GM21367 (cell line): ENCODE measurements at regions not wholly inside any gene's neighbourhood (a gene's known extent, or its start where the extent isn't known, plus 50 kb on each side); places are given as distances from the start of the nearest gene placed in this dataset.
A peak's percentile ranks its signal among the peaks of the same experiment; 100 is the strongest.
"Not testable (repeated sequence)": the region's sequence is repeated elsewhere in the genome, so short reads cannot be mapped to it uniquely, and the experiment has no call there.

Experiments used
- ATAC-seq: cut with Tn5 transposase; IDR thresholded peaks from one replicate; pipeline ENCODE4 v1.9.1; 2021; ENCODE audit not compliant: unreplicated experiment

DNA sequence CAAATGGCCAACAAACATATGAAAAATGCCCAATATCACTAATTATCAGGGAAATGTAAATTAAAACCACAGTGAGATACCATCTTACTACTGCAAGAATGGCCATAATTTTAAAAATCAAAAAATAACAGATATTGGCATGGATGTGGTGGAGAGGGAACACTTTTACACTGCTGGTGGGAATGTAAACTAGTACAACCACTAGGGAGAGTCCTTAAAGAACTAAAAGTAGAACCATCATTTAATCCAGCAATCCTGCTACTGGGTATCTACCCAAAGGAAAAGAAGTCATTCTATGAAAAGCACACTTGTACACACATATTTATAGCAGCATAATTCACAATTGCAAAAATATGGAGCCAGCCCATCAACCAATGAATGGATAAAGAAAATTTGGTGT, 459.7 kb downstream of the GXYLT1 start:
- ATAC-seq = no peak

DNA sequence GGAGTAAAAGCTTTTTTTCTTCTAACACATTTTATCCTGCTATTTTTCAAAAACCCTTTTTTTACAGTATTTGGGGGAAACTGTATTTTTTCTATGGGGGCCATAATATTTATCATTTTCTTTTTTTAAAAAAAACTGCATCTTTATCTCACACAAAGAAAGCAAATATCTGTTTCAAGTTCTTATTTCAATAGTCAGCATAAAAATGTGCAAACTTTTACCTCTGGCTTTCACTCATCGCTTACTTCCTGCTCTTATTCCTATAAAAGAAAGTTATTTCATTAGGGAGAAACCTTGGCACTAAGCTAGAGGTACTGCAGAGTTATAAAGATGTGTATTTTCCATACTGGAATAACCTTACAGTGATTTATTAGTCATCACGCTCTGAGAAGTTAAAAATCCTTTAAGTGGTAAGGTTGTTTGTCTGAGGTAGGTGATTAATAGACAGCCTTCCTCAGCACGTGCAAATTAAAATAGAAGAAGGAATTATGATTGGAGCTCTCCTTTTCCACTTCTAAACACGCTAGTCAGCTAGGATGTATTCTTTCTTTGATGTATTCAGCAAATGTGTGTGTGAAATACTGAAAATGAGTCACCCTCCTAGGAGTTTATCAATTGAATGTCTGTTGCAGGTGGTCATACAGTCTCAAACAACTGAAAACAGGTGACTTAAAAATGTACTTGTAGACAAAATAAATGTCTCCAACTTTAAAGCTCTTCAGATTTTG, 461.0 kb downstream of the GXYLT1 start:
- no peak for ATAC-seq

DNA sequence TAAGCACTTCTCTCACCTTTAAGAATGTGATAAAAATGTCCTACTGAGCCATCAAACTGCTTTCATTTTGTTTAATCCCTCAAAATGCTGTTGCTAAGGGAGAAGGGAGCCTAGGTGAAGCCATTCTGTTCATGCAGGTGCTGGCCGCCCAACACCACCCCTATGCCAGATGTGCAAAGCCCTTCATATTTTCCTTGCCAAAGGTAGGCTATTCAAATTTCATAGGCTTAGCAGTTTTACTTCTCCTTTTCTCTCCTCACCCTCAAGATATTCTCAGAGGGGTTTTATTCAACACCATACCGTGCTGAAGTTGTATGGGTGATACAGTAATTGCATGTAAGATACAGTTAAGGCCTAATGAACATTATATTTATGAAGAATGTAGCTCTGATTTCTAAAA, 461.7 kb downstream of the GXYLT1 start:
- peak; percentile 76 for ATAC-seq

DNA sequence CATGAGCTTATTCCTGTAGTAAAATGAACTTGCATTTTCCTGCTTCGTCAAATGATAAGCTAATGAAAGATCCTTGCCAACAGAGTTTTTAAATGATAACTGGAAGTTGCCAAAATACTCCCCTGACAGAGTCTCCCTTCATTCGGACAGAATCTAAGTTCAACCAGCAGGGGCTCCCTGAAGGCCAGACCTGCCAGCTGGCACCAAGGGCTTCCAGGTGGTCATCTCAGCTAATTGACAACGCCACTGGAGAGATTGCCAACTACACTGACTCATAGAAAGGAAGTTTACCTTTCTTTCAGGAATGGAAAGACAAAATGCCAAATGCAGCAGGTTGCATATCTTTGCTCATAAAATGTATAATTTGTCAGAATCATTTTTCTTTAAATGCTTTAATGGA, 462.8 kb downstream of the GXYLT1 start:
- no peak for ATAC-seq

DNA sequence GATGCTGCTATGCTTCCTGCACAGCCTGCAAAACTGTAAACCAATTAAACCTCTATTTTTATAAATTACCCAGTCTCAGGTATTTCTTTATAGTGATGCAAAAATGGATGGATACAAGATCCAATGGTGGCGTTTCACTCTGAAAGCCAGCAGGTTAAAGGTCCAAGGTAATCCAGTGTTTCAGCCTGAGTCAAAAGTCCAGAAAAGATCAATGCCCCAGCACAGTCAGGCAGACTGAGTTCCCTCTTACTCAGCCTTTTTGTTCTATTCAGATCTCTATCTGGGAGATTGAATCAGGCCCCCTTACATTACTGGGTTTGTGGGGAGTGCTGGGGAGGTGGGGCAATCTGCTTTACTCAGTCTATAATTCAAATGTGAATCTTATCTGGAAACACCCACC, 464.5 kb downstream of the GXYLT1 start:
- ATAC-seq = no peak

DNA sequence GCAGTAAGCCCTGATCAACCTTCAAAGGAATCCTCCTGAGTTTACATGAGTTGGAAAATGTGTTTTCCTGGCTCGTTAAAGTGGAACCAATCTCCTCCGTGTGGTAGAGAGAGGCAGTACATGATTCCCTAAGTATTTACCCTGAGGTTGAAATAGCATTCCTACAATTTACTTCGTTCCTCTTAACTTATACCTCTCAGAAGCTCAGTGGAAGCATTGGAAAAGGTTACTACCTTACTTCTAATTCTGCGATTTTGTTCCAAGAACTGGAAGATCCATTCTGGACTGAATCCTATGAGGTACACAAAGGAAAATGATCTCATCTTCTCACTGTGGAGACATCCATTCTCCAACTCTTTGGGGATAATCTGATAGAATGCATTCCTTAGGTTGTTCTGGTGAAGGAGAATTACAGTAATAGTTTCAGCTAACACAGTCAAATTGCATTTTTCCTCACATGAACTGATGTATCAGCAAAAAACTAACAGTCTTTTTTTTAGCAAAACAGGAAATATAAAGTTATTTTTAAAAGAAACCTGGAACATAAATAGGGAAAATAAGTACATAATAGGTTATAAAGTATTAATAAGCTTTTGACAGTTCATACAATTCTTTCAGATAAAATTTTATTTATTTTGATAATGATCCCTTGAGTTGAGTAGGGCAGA, 475.6 kb downstream of the PDZRN4 start:
- no peak for ATAC-seq

DNA sequence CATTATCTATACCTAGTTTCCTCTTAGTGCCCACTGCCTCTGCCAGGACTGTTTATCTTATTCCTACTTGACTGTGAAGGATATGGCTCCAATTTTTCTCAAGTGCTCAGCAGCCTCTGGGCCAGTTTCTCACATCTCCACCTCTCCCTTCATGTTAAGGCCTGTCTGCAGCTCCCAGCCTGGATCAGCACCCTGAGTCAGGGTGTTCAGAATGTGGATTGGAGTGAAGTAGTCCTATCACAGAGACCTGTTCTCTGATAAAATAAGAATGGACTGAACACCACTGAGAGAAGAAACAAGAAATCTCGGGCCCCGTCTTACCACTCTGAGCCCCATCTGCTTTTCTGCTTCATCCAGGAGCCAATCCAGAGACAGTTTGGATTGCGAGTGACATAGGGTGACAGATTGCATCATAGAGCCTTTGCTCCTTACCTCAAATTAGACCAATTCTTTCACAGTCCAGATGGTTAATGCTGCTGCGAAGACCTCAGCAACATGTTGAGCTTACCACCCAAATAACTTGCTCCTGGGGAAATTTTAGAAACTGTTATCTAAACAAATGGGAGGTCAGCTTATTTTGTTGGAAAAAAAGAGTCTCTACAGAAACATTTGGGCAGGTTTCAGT, 473.1 kb downstream of the PDZRN4 start:
- no peak for ATAC-seq

DNA sequence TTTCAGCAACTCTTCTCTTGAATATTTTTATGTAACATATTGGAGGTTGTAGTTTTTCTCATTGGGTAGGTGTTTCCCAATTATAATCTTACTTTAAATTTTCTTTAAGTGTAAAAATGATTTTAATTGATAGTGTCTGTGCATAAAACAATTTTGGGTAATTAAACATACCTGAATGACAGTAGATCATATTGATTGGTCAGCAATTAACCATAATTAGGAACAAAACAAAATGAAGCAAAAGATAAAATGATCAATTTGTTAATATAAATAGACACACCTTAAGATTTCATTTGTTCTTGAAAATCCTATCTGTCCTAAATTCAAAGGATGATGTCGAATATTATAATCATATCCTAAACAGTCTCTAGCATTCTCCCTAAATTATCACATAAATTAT, 468.3 kb downstream of the PDZRN4 start:
- ATAC-seq = no peak

DNA sequence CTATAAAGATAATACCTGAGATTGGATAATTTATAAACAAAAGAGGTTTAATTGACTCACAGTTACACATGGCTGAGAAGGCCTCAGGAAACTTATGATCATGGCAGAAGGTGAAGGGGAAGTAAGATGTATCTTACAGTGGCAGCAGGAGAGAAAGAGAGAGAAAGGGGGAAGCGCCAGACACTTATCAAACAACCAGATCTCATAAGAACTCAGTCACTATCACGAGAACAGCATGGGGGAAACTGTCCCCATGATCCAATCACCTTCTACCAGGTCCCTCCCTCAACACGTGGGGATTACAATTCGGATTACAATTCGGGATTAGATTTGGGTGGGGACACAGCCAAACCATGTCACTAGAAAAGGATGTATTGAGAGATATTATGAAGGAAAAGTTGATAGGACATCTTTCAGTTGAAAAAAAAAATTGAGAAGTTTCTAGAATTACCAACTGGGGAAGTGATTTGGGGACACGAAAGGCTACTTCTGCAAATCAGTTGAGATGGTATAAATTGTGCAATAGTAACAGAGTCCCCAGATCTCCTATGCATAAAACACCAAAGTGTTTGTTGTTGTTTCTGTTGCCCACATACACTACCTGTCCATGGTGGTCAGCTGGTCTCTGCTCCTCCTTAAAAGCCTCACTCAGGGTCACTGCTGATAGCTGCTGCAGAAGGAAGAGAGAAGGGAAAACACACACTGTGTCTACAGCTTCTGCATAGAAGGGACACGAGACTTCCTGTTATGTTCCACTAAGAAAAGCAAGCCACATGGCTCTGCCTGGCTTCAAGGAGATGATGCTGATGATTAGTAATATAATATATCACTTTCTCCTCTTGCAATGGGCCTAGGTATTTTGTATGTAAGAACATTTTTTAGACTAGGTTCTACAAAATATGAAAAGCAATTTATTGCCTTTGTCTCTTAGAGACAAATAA, 465.5 kb downstream of the PDZRN4 start:
- ATAC-seq = no peak

DNA sequence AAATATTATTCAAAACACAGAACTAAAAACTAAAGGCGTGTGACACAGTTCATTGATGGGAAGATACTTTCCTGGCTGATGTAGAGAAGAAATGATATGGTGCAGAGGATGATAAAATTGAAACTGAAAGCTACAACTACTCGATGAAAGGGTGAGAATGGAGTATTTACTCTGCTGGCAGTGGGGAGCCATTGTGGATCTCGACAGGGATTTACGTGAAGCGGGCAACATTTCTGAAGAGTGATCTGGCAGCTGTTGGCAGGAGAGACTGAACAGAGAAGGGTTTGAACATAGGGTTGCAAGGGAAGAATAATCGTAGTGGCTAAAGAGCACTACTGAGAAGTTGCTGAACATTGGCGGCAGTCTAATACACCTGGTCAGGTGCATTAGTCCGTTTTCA, 464.9 kb downstream of the PDZRN4 start:
- no peak for ATAC-seq

DNA sequence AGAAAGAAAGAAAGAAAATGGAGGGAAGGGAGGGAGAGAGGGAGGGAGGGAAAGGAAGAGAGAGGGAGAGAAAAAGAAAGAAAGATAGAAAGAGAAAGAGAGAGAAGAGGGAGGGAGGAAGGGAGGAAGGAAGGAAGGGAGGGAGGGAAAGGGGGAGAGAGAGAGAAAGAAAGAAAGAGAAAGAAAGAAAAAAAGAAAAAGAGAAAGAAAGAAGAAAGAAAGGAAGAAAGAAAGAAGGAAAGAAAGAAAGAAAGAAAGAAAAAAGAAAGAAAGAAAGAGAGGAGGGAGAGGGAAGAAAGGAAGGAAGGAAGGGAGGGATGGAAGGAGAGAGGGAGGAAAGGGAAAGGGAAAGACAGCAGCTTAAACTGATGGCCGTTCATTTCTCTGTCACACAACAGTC, 457.5 kb downstream of the PDZRN4 start:
- ATAC-seq = no peak

DNA sequence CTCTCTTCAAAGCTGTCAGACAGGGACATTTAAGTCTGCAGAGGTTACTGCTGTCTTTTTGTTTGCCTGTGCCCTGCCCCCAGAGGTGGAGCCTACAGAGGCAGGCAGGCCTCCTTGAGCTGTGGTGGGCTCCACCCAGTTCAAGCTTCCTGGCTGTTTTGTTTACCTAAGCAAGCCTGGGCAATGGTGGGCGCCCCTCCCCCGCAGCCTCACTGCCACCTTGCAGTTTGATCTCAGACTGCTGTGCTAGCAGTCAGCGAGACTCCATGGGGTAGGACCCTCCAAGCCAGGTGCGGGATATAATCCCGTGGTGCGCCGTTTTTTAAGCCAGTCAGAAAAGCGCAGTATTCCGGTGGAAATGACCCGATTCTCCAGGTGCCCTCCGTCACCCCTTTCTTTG, 454.7 kb downstream of the PDZRN4 start:
- ATAC-seq = not testable (repeated sequence)

DNA sequence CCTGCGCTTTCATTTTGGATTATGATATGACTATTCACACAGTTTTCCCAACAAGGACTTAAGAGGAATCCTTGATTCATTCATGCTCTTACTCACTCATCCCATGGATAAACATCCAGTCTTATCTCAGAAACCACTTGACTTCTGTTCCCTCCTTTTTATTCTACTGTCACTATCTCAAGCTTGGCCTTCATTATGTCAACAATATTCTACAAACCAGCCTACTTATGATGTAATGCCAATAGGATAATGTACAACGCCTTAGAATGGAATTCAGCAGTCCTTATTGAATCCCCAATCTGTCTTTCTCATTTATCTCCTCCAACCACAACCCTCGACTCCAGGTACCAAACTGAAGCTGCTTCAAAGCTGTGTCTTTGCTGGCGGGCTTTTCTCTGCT, 448.5 kb downstream of the PDZRN4 start:
- ATAC-seq = no peak

DNA sequence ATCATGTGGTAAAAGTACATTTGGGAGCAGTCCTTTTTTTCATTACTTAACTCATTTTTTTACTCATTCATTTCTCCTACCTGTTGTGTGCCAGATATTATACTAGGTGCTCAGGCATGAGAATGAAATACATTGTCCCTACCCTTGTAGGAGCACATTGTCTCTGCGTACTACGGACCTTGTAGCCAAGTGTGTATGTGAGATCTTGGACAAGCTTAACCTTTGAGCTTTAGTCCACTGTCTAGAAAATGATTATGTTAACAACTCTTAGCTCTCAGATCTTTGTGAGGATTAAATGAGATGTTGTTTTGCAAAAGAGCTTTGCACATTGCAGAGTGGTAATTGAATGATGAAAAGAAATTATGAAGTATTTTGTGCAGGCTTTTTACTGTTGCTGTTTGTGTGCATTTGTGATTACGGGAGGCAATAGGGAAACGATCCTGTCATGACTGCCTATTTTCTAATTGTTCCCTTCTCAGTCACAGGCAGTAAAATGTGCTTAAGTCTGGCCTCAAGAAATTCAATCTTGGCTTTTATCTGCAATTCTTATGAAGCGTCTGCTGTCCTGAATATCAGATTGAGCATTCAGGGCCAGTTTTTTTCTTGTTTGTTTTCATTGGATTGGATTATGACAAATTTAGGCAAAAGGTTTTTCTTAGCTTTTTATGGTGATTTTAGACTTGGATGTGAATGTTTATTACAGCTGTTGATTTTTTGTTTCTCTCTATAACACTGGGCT, 447.7 kb downstream of the PDZRN4 start:
- no peak for ATAC-seq

DNA sequence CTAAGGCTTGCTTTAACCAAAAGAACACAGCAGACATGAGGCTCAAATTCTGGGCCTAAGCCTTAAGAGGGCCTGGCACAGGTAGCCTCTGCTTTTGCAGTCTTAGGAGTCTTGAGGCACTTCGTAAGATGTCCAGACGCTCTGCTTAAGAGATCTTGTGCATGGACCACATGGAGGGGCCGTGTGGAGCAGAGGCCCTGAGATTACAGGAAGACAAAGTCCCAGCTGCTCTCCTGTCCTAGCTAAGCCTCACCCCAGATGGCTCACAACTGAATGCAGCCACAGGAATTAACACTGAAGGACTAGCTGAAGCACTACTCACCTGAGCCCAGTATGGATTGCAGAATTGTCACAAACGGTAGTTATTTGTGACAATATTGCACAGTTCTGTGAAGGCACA, 446.0 kb downstream of the PDZRN4 start:
- no peak for ATAC-seq

DNA sequence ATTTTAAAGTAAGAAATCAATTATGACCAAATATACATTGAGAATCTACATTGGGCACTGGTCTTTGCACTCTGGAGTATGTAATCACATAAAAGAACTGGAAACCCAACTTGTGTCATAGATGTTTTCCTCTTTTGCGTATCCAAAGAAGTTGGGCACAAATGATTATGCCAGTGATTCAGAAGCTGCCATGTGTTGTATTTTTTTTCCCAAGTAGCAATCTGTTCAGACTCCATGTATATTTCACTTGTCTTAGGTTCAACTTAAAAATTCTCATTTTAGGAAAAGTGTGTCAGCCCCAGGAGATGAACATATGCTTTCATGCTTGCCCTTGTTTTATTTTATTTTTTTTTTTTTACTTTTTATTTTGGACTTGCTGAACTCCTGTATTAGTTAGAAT, 441.5 kb downstream of the PDZRN4 start:
- ATAC-seq = no peak

DNA sequence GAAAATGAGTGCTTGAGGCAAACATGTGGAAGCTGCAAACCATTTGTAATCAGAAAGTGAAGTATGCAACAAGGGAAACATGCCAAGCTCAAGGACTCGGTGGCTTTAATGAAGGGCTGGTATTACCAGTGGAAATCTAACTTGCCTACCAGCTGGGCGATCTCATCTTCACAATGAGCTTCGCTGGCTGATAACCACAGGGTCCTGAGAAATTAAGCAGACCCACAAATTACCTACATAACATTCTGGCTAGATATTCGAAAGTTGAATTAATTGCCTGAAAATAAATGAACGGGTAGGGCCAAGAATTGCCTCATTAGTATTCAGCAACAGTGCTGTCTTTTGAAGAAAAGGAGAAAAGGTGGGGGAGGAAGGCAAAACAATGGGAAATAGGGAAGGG, 439.4 kb downstream of the PDZRN4 start:
- no peak for ATAC-seq

DNA sequence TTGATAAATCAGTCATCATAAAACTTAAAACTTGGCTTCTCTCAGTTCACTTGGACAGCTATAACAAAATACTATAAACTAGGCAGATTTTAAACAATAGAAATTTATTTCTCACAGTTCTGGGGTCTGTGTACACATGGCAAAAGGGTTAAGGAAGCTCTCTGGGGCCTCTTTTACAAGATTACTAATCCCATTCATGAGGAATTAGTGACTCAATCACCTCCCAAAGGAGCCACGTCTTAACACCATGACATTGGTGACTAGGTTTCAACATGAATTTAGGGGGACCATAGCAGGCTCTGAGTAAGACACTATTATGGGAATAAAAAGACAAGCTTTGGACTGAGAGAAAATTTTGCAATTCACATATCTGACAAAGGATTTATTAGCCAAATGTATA, 436.5 kb downstream of the PDZRN4 start:
- ATAC-seq = no peak
